Kidney epithelial cell (primary cell): ENCODE measurements at regions not wholly inside any gene's neighbourhood (a gene's known extent, or its start where the extent isn't known, plus 50 kb on each side); places are given as distances from the start of the nearest gene placed in this dataset.

ENCODE experiments used
- DNase-seq: peaks from one replicate; pipeline ENCODE4 v3.0.0-alpha.2; 2010; ENCODE audit warnings: low read depth
- H3K27me3 ChIP-seq: 2 replicates; pipeline ENCODE4 v1.6.0; 2011; ENCODE audit warnings: low read length; ENCODE audit not compliant: control insufficient read depth, insufficient read depth
- H3K36me3 ChIP-seq: 2 replicates; pipeline ENCODE4 v1.5.1; 2011; ENCODE audit warnings: low read length; ENCODE audit not compliant: control insufficient read depth, insufficient read depth
- H3K4me3 ChIP-seq: 2 replicates; pipeline ENCODE4 v1.5.1; 2011; ENCODE audit warnings: low read depth, mild to moderate bottlenecking, control low read depth, low read length
- CTCF ChIP-seq: IDR thresholded peaks from 2 replicates; pipeline ENCODE4 v1.5.1; 2011; ENCODE audit warnings: mild to moderate bottlenecking, moderate library complexity, low read length, control low read depth, inconsistent platforms; ENCODE audit not compliant: insufficient read depth, poor library complexity, severe bottlenecking

- TF ChIP-seq CTCF = no peak
- DNase-seq = no peak
- H3K4me3 ChIP-seq = no peak overlapping the region
- H3K27me3 ChIP-seq = no peaks in the 10 kb centered on the region
- H3K36me3 ChIP-seq = no peaks in the 10 kb centered on the region
Measured at GRCh38 chr19:31947436-31948115, 397.8 kb upstream of the ZNF507 start.

GRCh38 chr19:31952693-31953092 lies 392.7 kb upstream of the ZNF507 start:
- Histone ChIP-seq H3K4me3 (no peak overlapping the region), H3K27me3 (no peaks in the 10 kb centered on the region), H3K36me3 (no peaks in the 10 kb centered on the region)
- no peak for DNase-seq
- TF ChIP-seq CTCF = no peak

- Histone ChIP-seq H3K27me3 (no peaks in the 10 kb centered on the region), H3K36me3 (no peaks in the 10 kb centered on the region), H3K4me3 (no peak overlapping the region)
- DNase-seq = no peak
- no peak for TF ChIP-seq CTCF
Measured at GRCh38 chr19:31955061-31955460, 390.3 kb upstream of the ZNF507 start.

GRCh38 chr19:31955884-31956283 lies 389.5 kb upstream of the ZNF507 start:
- H3K4me3 ChIP-seq = no peak overlapping the region
- no peak for TF ChIP-seq CTCF

GRCh38 chr19:31956771-31957392 lies 388.5 kb upstream of the ZNF507 start:
- no peak overlapping the region for H3K4me3 ChIP-seq
- H3K36me3 ChIP-seq = no peaks in the 10 kb centered on the region
- no peak for DNase-seq
- H3K27me3 ChIP-seq = no peaks in the 10 kb centered on the region
- TF ChIP-seq CTCF = no peak

More at GRCh38 chr19:31955884-31956283, 389.5 kb upstream of the ZNF507 start:
- Histone ChIP-seq H3K27me3 (no peaks in the 10 kb centered on the region), H3K36me3 (no peaks in the 10 kb centered on the region)
- DNase-seq = no peak

- H3K36me3 ChIP-seq = no peaks in the 10 kb centered on the region
- no peak overlapping the region for H3K4me3 ChIP-seq
- DNase-seq = no peak
- no peak for TF ChIP-seq CTCF
- H3K27me3 ChIP-seq = no peaks in the 10 kb centered on the region
Measured at GRCh38 chr19:31957711-31958110, 387.7 kb upstream of the ZNF507 start.
